ENCODE measurements at regions not wholly inside any gene's neighbourhood (a gene's known extent, or its start where the extent isn't known, plus 50 kb on each side); places are given as distances from the start of the nearest gene placed in this dataset.

- Histone ChIP-seq H3K79me2 (ENCODE audit: insufficient read depth, low read length) (no peaks in the 10 kb centered on the region), H3K4me2 (ENCODE audit: insufficient read depth, low read length) (no peak overlapping the region), H4K20me1 (ENCODE audit: insufficient read depth, low read length) (no peaks in the 10 kb centered on the region), H3K27ac (ENCODE audit: low read length) (no peak overlapping the region), H3K4me3 (ENCODE audit: low read depth in 1 of 2, low read length in 2 of 2) (no peak overlapping the region; a peak in 1 of 4 replicates), H3K27me3 (ENCODE audit: insufficient read depth, low read length, poor library complexity) (no peaks in the 10 kb centered on the region), H2AFZ (ENCODE audit: low read depth, low read length) (no peak overlapping the region), H3K4me1 (ENCODE audit: insufficient read depth, low read length) (no peaks in the 10 kb centered on the region), H3K36me3 (ENCODE audit: insufficient read depth, low read length) (no peaks in the 10 kb centered on the region), H3K9me3 (ENCODE audit: insufficient read depth, low read length, severe bottlenecking) (peaks cover 50% of the 10 kb centered on the region), H3K9ac (ENCODE audit: low read depth, low read length) (no peak overlapping the region)
- ATAC-seq (ENCODE audit: insufficient read depth, low read depth): no peak
- DNase-seq: no peak
- TF ChIP-seq EZH2 (IDR thresholded peaks at IDR 0.05; ENCODE audit: borderline replicate concordance, low read depth, low read length, severe bottlenecking) (no peak), CTCF (IDR thresholded peaks at IDR 0.05; ENCODE audit: borderline replicate concordance, extremely low read depth, low read length, poor library complexity, severe bottlenecking) (no peak)
Measured at GRCh38 chr5:28012538-28012937, 974.2 kb upstream of the CDH9 start.

- no peak for TF ChIP-seq EZH2 (IDR thresholded peaks at IDR 0.05; ENCODE audit: borderline replicate concordance, low read depth, low read length, severe bottlenecking)
- no peak for TF ChIP-seq CTCF (IDR thresholded peaks at IDR 0.05; ENCODE audit: borderline replicate concordance, extremely low read depth, low read length, poor library complexity, severe bottlenecking)
- no peak overlapping the region for H3K27ac ChIP-seq (ENCODE audit: low read length)
Measured at GRCh38 chr5:28009576-28009975, 971.2 kb upstream of the CDH9 start.

GRCh38 chr5:27996665-27997064 is 958.3 kb upstream of the CDH9 start:
- DNase-seq (no peak), ATAC-seq (ENCODE audit: insufficient read depth, low read depth) (peak; percentile 35; the same call in 1 of the 3 replicates)
- no peaks in the 10 kb centered on the region for H3K36me3 ChIP-seq (ENCODE audit: insufficient read depth, low read length)
- no peak overlapping the region for H3K9ac ChIP-seq (ENCODE audit: low read depth, low read length)
- no peak overlapping the region for H2AFZ ChIP-seq (ENCODE audit: low read depth, low read length)
- H3K79me2 ChIP-seq (ENCODE audit: insufficient read depth, low read length): no peaks in the 10 kb centered on the region
- H3K4me3 ChIP-seq (ENCODE audit: low read depth in 1 of 2, low read length in 2 of 2): no peak overlapping the region
- H3K27me3 ChIP-seq (ENCODE audit: insufficient read depth, low read length, poor library complexity): no peaks in the 10 kb centered on the region
- no peak overlapping the region for H3K27ac ChIP-seq (ENCODE audit: low read length)
- H3K4me1 ChIP-seq (ENCODE audit: insufficient read depth, low read length): no peaks in the 10 kb centered on the region
- H4K20me1 ChIP-seq (ENCODE audit: insufficient read depth, low read length): no peaks in the 10 kb centered on the region
- H3K9me3 ChIP-seq (ENCODE audit: insufficient read depth, low read length, severe bottlenecking): no peaks in the 10 kb centered on the region
- TF ChIP-seq EZH2 (IDR thresholded peaks at IDR 0.05; ENCODE audit: borderline replicate concordance, low read depth, low read length, severe bottlenecking) (no peak), CTCF (IDR thresholded peaks at IDR 0.05; ENCODE audit: borderline replicate concordance, extremely low read depth, low read length, poor library complexity, severe bottlenecking) (no peak)
- H3K4me2 ChIP-seq (ENCODE audit: insufficient read depth, low read length): no peak overlapping the region

More at GRCh38 chr5:28009576-28009975, 971.2 kb upstream of the CDH9 start:
- Histone ChIP-seq H3K9me3 (ENCODE audit: insufficient read depth, low read length, severe bottlenecking) (peaks cover 37% of the 10 kb centered on the region), H3K27me3 (ENCODE audit: insufficient read depth, low read length, poor library complexity) (no peaks in the 10 kb centered on the region), H3K4me3 (ENCODE audit: low read depth in 1 of 2, low read length in 2 of 2) (no peak overlapping the region), H3K4me2 (ENCODE audit: insufficient read depth, low read length) (no peak overlapping the region), H3K36me3 (ENCODE audit: insufficient read depth, low read length) (no peaks in the 10 kb centered on the region), H2AFZ (ENCODE audit: low read depth, low read length) (no peak overlapping the region), H3K4me1 (ENCODE audit: insufficient read depth, low read length) (no peaks in the 10 kb centered on the region), H3K79me2 (ENCODE audit: insufficient read depth, low read length) (no peaks in the 10 kb centered on the region), H4K20me1 (ENCODE audit: insufficient read depth, low read length) (no peaks in the 10 kb centered on the region), H3K9ac (ENCODE audit: low read depth, low read length) (no peak overlapping the region)
- no peak for ATAC-seq (ENCODE audit: insufficient read depth, low read depth)
- no peak for DNase-seq

- ATAC-seq (ENCODE audit: insufficient read depth, low read depth) (no peak), DNase-seq (no peak)
- H3K9ac ChIP-seq (ENCODE audit: low read depth, low read length): no peak overlapping the region
- H3K27ac ChIP-seq (ENCODE audit: low read length): no peak overlapping the region
- no peaks in the 10 kb centered on the region for H4K20me1 ChIP-seq (ENCODE audit: insufficient read depth, low read length)
- H3K9me3 ChIP-seq (ENCODE audit: insufficient read depth, low read length, severe bottlenecking): no peaks in the 10 kb centered on the region
- no peak overlapping the region for H2AFZ ChIP-seq (ENCODE audit: low read depth, low read length)
- H3K79me2 ChIP-seq (ENCODE audit: insufficient read depth, low read length): no peaks in the 10 kb centered on the region
- no peaks in the 10 kb centered on the region for H3K27me3 ChIP-seq (ENCODE audit: insufficient read depth, low read length, poor library complexity)
- H3K4me2 ChIP-seq (ENCODE audit: insufficient read depth, low read length): no peak overlapping the region
- H3K36me3 ChIP-seq (ENCODE audit: insufficient read depth, low read length): no peaks in the 10 kb centered on the region
- TF ChIP-seq CTCF (IDR thresholded peaks at IDR 0.05; ENCODE audit: borderline replicate concordance, extremely low read depth, low read length, poor library complexity, severe bottlenecking): no peak
- no peak for TF ChIP-seq EZH2 (IDR thresholded peaks at IDR 0.05; ENCODE audit: borderline replicate concordance, low read depth, low read length, severe bottlenecking)
- no peak overlapping the region for H3K4me3 ChIP-seq (ENCODE audit: low read depth in 1 of 2, low read length in 2 of 2)
- H3K4me1 ChIP-seq (ENCODE audit: insufficient read depth, low read length): no peaks in the 10 kb centered on the region
Measured at GRCh38 chr5:27995867-27996266, 957.5 kb upstream of the CDH9 start.

Measured in DND-41 (cell line).